Motor neuron (in vitro differentiated cells): ENCODE measurements at regions not wholly inside any gene's neighbourhood (a gene's known extent, or its start where the extent isn't known, plus 50 kb on each side); places are given as distances from the start of the nearest gene placed in this dataset.

Experiments
- ATAC-seq, 8 experiments: fragments of 200-7000 bp; cut with Tn5 transposase; replicated peaks in 6 of 8; 2 replicates each; pipeline ENCODE4 v1.8.0; 2021; ENCODE audit warnings: mild to moderate bottlenecking in 8 of 8, moderate library complexity in 8 of 8
- H3K27ac ChIP-seq, 2 donors: fragments of 250-450 bp; sonication (Bioruptor Pico); 2 replicates each; pipeline ENCODE4 v1.9.0; 2021; ENCODE audit warnings: antibody characterized with exemption in 2 of 2, mild to moderate bottlenecking in 2 of 2, moderate library complexity in 1 of 2
- H3K4me1 ChIP-seq, 2 donors: fragments of 250-450 bp; sonication (Bioruptor Pico); replicated peaks in 1 of 2; 2 replicates each; pipeline ENCODE4 v1.6.1; 2021; ENCODE audit warnings: antibody characterized with exemption in 2 of 2, mild to moderate bottlenecking in 2 of 2, moderate library complexity in 1 of 2
- H3K4me3 ChIP-seq, 5 donors: fragments of 250-450 bp; sonication (Bioruptor Pico); 2 replicates each; pipeline ENCODE4 v1.9.0; 2021; ENCODE audit warnings: antibody characterized with exemption in 5 of 5, mild to moderate bottlenecking in 5 of 5, moderate library complexity in 4 of 5
- WGBS, 10 experiments: fragments of 450-650 bp; shearing (Covaris generic); methylation state at CpG; one replicate each; pipeline ENCODE4 v1.0.0; 2022; 5-methylcytosine and 5-hydroxymethylcytosine counted together
- in situ Hi-C, 9 experiments: fragments of 400-800 bp; cut with MboI; loops; one replicate each; pipeline ENCODE4 v1.15.0; 2021; ENCODE audit warnings: low sequenced_read_pairs in 9 of 9, low pct_unique_long_range_greater_than_20kb in 2 of 9; ENCODE audit not compliant: unreplicated experiment in 9 of 9

GRCh38 chr2:201959626-201960025, 74.0 kb upstream of the FZD7 start:
- H3K4me3 ChIP-seq: no peak overlapping the region
- in situ Hi-C loops: no loop called here
- WGBS, 10 experiments: 17 to 93% (median 63%) methylated on average over 1 to 2 of the region's 2 CpGs; no CpG with 5 or more reads in 2 of the 10 experiments
- no peak overlapping the region for H3K27ac ChIP-seq
- no peak for ATAC-seq
- H3K4me1 ChIP-seq: peaks cover 22 to 24% of the 10 kb centered on the region in 2 donors

- ATAC-seq: no peak
- in situ Hi-C loops: no loop called here
- Histone ChIP-seq H3K4me3 (no peak overlapping the region), H3K4me1 (peaks cover 26% of the 10 kb centered on the region in 2 donors), H3K27ac (no peak overlapping the region)
- 10 to 80% (median 68%) methylated on average over 1 to 7 of the region's 7 CpGs; no CpG with 5 or more reads in 4 of the 10 experiments for WGBS, 10 experiments
Measured at GRCh38 chr2:201960305-201960704, 73.3 kb upstream of the FZD7 start.

- Histone ChIP-seq H3K4me1 (peaks cover 26% of the 10 kb centered on the region in 2 donors), H3K4me3 (no peak overlapping the region), H3K27ac (no peak overlapping the region)
- in situ Hi-C loops: no loop called here
- ATAC-seq: no peak
- WGBS, 10 experiments: 80 to 100% (median 90%) methylated on average over 1 to 2 of the region's 3 CpGs; no CpG with 5 or more reads in 5 of the 10 experiments
Measured at GRCh38 chr2:201961401-201961800, 72.3 kb upstream of the FZD7 start.

GRCh38 chr2:201962774-201963562, 70.7 kb upstream of the FZD7 start:
- WGBS, 10 experiments: 20 to 60% (median 26%) methylated on average over 1 to 9 of the region's 14 CpGs; no CpG with 5 or more reads in 2 of the 10 experiments
- Histone ChIP-seq H3K27ac (peak overlapping the region; percentile 75 to 87), H3K4me3 (no peak overlapping the region), H3K4me1 (peaks cover 36 to 37% of the 10 kb centered on the region in 2 donors)
- ATAC-seq: peak in 7 of 8 experiments; percentile 44 to 83 (median 79)
- in situ Hi-C loops: no loop called here

GRCh38 chr2:201964011-201964410, 69.6 kb upstream of the FZD7 start:
- no peak for ATAC-seq
- in situ Hi-C loops: no loop called here
- no peak overlapping the region for H3K4me3 ChIP-seq
- peaks cover 36 to 37% of the 10 kb centered on the region in 2 donors for H3K4me1 ChIP-seq
- peak overlapping the region; percentile 18 to 68 for H3K27ac ChIP-seq
- 56 to 100% (median 89%) methylated on average over 1 to 4 of the region's 4 CpGs; no CpG with 5 or more reads in 3 of the 10 experiments for WGBS, 10 experiments

- ATAC-seq: no peak
- Histone ChIP-seq H3K4me3 (no peak overlapping the region), H3K4me1 (peaks cover 36 to 37% of the 10 kb centered on the region in 2 donors), H3K27ac (no peak overlapping the region)
- WGBS, 10 experiments: 83 to 96% (median 88%) methylated on average over 3 to 5 of the region's 7 CpGs; no CpG with 5 or more reads in 7 of the 10 experiments
- in situ Hi-C loops: no loop called here
Measured at GRCh38 chr2:201964631-201965206, 68.9 kb upstream of the FZD7 start.

GRCh38 chr2:201965550-201965949, 68.1 kb upstream of the FZD7 start:
- Histone ChIP-seq H3K27ac (no peak overlapping the region), H3K4me3 (no peak overlapping the region), H3K4me1 (peaks cover 36 to 37% of the 10 kb centered on the region in 2 donors)
- ATAC-seq: no peak
- in situ Hi-C loops: no loop called here
- 61 to 100% (median 93%) methylated on average over 1 to 3 of the region's 3 CpGs; no CpG with 5 or more reads in 2 of the 10 experiments for WGBS, 10 experiments

GRCh38 chr2:201966691-201967438, 66.8 kb upstream of the FZD7 start:
- peak overlapping the region in 1 of 2 donors; percentile 23 for H3K27ac ChIP-seq
- peak in 5 of 8 experiments; percentile 9 to 43 (median 28) for ATAC-seq
- H3K4me3 ChIP-seq: no peak overlapping the region
- H3K4me1 ChIP-seq: peaks cover 42% of the 10 kb centered on the region in 2 donors
- in situ Hi-C loops: no loop called here
- WGBS, 10 experiments: 20 to 100% (median 75%) methylated on average over 1 to 12 of the region's 18 CpGs

- no peak for ATAC-seq
- WGBS, 10 experiments: 100% methylated on average over 1 of the region's 6 CpGs; no CpG with 5 or more reads in 9 of the 10 experiments
- Histone ChIP-seq H3K27ac (no peak overlapping the region), H3K4me1 (peaks cover 45 to 46% of the 10 kb centered on the region in 2 donors), H3K4me3 (no peak overlapping the region)
- in situ Hi-C loops: no loop called here
Measured at GRCh38 chr2:201968050-201968449, 65.6 kb upstream of the FZD7 start.

GRCh38 chr2:201968476-201968875, 65.2 kb upstream of the FZD7 start:
- Histone ChIP-seq H3K27ac (no peak overlapping the region), H3K4me1 (peaks cover 46 to 47% of the 10 kb centered on the region in 2 donors), H3K4me3 (no peak overlapping the region)
- ATAC-seq: no peak
- in situ Hi-C loops: no loop called here
- WGBS, 10 experiments: 0% methylated on average over 1 of the region's 10 CpGs; no CpG with 5 or more reads in 9 of the 10 experiments

- ATAC-seq: peak in 2 of 8 experiments; percentile 5 to 10
- no peak overlapping the region for H3K4me3 ChIP-seq
- WGBS, 10 experiments: 72 to 100% (median 87%) methylated on average over 2 to 11 of the region's 14 CpGs; no CpG with 5 or more reads in 2 of the 10 experiments
- no peak overlapping the region for H3K27ac ChIP-seq
- H3K4me1 ChIP-seq: peaks cover 40 to 42% of the 10 kb centered on the region in 2 donors
- in situ Hi-C loops: no loop called here
Measured at GRCh38 chr2:201969241-201969937, 64.3 kb upstream of the FZD7 start.

- in situ Hi-C loops: no loop called here
- WGBS, 10 experiments: 40 to 96% (median 80%) methylated on average over 2 to 9 of the region's 12 CpGs
- ATAC-seq: peak in 5 of 8 experiments; percentile 18 to 33 (median 22)
- H3K4me3 ChIP-seq: no peak overlapping the region
- peaks cover 34 to 40% of the 10 kb centered on the region in 2 donors for H3K4me1 ChIP-seq
- no peak overlapping the region for H3K27ac ChIP-seq
Measured at GRCh38 chr2:201969938-201970785, 63.5 kb upstream of the FZD7 start.
